NCI-H226 (cell line): ENCODE measurements at regions not wholly inside any gene's neighbourhood (a gene's known extent, or its start where the extent isn't known, plus 50 kb on each side); places are given as distances from the start of the nearest gene placed in this dataset.

ENCODE experiments used
- DNase-seq: peaks from one replicate; pipeline ENCODE4 v3.0.0-alpha.2; 2015

GRCh38 chr18:75836516-75836915 is 409.0 kb upstream of the SMIM21 start:
- DNase-seq: no peak

- DNase-seq: no peak
Observed at GRCh38 chr18:75831960-75832359, 404.5 kb upstream of the SMIM21 start.

GRCh38 chr18:75830828-75831227 is 403.3 kb upstream of the SMIM21 start:
- DNase-seq: no peak

- no peak for DNase-seq
Observed at GRCh38 chr18:75829091-75829490, 401.6 kb upstream of the SMIM21 start.

GRCh38 chr18:75828379-75828778 is 400.9 kb upstream of the SMIM21 start:
- DNase-seq: no peak

GRCh38 chr18:75827751-75828287 is 400.3 kb upstream of the SMIM21 start:
- no peak for DNase-seq

GRCh38 chr18:75824661-75825060 is 397.2 kb upstream of the SMIM21 start:
- no peak for DNase-seq

- no peak for DNase-seq
Observed at GRCh38 chr18:75823471-75823870, 396.0 kb upstream of the SMIM21 start.

- no peak for DNase-seq
Observed at GRCh38 chr18:75818383-75818782, 390.9 kb upstream of the SMIM21 start.

- DNase-seq: no peak
Observed at GRCh38 chr18:75815767-75816166, 388.3 kb upstream of the SMIM21 start.

- DNase-seq: no peak
Observed at GRCh38 chr18:75812761-75813160, 385.3 kb upstream of the SMIM21 start.

- DNase-seq: no peak
Observed at GRCh38 chr18:75810961-75811551, 383.6 kb upstream of the SMIM21 start.

GRCh38 chr18:75810516-75810915 is 383.0 kb upstream of the SMIM21 start:
- DNase-seq: no peak

GRCh38 chr18:75809926-75810255 is 382.4 kb upstream of the SMIM21 start:
- DNase-seq: no peak

GRCh38 chr18:75809151-75809925 is 381.8 kb upstream of the SMIM21 start:
- DNase-seq: no peak

GRCh38 chr18:75805265-75805664 is 377.8 kb upstream of the SMIM21 start:
- DNase-seq: no peak

- DNase-seq: no peak
Observed at GRCh38 chr18:75802681-75803080, 375.2 kb upstream of the SMIM21 start.

- no peak for DNase-seq
Observed at GRCh38 chr18:75801178-75801577, 373.7 kb upstream of the SMIM21 start.

- no peak for DNase-seq
Observed at GRCh38 chr18:75800331-75800648, 372.8 kb upstream of the SMIM21 start.

- DNase-seq: no peak
Observed at GRCh38 chr18:75799449-75800330, 372.2 kb upstream of the SMIM21 start.

GRCh38 chr18:75797046-75797445 is 369.5 kb upstream of the SMIM21 start:
- no peak for DNase-seq

GRCh38 chr18:75790796-75791195 is 363.3 kb upstream of the SMIM21 start:
- DNase-seq: no peak

- DNase-seq: no peak
Observed at GRCh38 chr18:75790111-75790510, 362.6 kb upstream of the SMIM21 start.

GRCh38 chr18:75785834-75786233 is 358.3 kb upstream of the SMIM21 start:
- DNase-seq: no peak
